OCI-LY3 (cell line): ENCODE measurements at regions not wholly inside any gene's neighbourhood (a gene's known extent, or its start where the extent isn't known, plus 50 kb on each side); places are given as distances from the start of the nearest gene placed in this dataset.

ENCODE experiments used
- H2AFZ ChIP-seq: fragments of 200-600, 300-600 bp; shearing (Covaris generic); 2 replicates; pipeline ENCODE4 v1.6.0; 2014; ENCODE audit warnings: antibody characterized with exemption, low read depth, low read length
- H3K27ac ChIP-seq: fragments of 200-600, 300-600 bp; sonication (generic); 2 replicates; pipeline ENCODE4 v1.5.1; 2014; ENCODE audit warnings: mild to moderate bottlenecking, low read length, moderate library complexity, mixed read lengths
- H3K27me3 ChIP-seq: fragments of 200-600, 300-600 bp; sonication (generic); 2 replicates; pipeline ENCODE4 v1.6.1; 2014; ENCODE audit warnings: low read depth, low read length, mixed read lengths
- H3K36me3 ChIP-seq: fragments of 200-600, 300-600 bp; sonication (generic); replicated peaks from 2 replicates; pipeline ENCODE3; 2014; ENCODE audit warnings: low read depth, low read length, mixed read lengths
- H3K4me1 ChIP-seq: fragments of 300-600, 200-600 bp; sonication (generic); 2 replicates; pipeline ENCODE4 v1.6.1; 2014; ENCODE audit warnings: low read length, mixed read lengths
- H3K4me2 ChIP-seq: fragments of 200-600, 300-600 bp; sonication (generic); 2 replicates; pipeline ENCODE4 v1.6.1; 2014; ENCODE audit warnings: low read length, mixed read lengths
- H3K4me3 ChIP-seq: fragments of 300-600, 200-600 bp; sonication (generic); 2 replicates; pipeline ENCODE4 v1.5.1; 2014; ENCODE audit warnings: antibody characterized with exemption, mild to moderate bottlenecking, low read length, moderate library complexity
- H3K79me2 ChIP-seq: fragments of 300-600, 200-600 bp; shearing (Covaris generic); 2 replicates; pipeline ENCODE4 v1.6.1; 2014; ENCODE audit warnings: mild to moderate bottlenecking, low read length, mixed read lengths
- H3K9ac ChIP-seq: fragments of 300-600, 200-600 bp; shearing (Covaris generic); 2 replicates; pipeline ENCODE4 v1.6.0; 2014; ENCODE audit warnings: mild to moderate bottlenecking, low read length, moderate library complexity
- H3K9me3 ChIP-seq: fragments of 200-600, 300-600 bp; shearing (Covaris generic); 2 replicates; pipeline ENCODE4 v1.6.1; 2014; ENCODE audit warnings: low read length, mixed read lengths; ENCODE audit not compliant: insufficient read depth
- H4K20me1 ChIP-seq: fragments of 200-600, 300-600 bp; sonication (generic); 2 replicates; pipeline ENCODE4 v1.6.1; 2016; ENCODE audit warnings: low read length, mixed read lengths; ENCODE audit not compliant: insufficient read depth
- EZH2phosphoT487 ChIP-seq: fragments of 200-600 bp; shearing (Covaris generic); IDR thresholded peaks from 2 replicates; pipeline ENCODE4 v1.6.1; 2018; ENCODE audit warnings: antibody characterized with exemption, mixed run types, low read depth
- TF ChIP-seq, protein P1 (sequence below): fragments of 200-600, 300-600 bp; sonication (generic); IDR thresholded peaks from 2 replicates; pipeline ENCODE4 v1.5.1; 2014; ENCODE audit warnings: antibody characterized with exemption, low read length, low read depth

DNA sequence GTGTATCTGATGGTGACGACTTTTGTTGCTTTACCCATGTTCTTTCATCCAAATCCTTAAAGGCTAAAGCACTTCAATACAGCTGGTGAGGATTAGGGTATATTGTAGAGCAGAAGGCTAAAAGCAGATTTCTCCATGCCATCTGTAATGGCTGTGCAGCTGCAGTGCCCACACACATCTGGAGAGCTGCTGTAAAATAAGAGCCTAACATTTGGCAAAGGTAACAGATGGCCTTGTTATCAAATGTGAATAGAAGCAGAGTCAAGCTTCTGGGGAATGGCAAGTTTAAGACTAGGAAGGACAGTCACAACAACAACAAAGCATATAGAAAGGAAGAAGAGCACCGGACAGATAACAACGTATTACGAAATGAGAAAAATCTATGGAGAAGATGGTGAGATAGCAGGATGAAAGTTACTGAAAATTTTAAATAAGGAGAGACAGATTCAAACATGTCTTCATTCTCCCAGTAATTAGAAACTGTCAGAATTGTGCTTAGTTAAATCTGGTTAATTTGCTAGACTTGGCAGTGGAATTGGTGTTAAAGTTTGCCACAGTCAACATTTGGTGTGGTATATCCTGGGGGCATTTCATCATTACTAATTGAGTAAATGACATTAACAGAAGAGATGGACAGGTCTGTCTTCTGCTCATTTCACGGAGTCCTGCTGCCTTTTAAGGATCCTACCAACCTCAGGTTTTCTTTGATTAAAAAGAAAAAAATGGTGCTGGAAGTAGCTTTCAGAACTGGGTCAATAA, 1093.2 kb downstream of the ADGRL2 start:
- H3K27ac ChIP-seq: no peak overlapping the region
- no peaks in the 10 kb centered on the region for H3K79me2 ChIP-seq
- H3K4me2 ChIP-seq: no peak overlapping the region
- H3K4me1 ChIP-seq: no peaks in the 10 kb centered on the region
- H3K4me3 ChIP-seq: no peak overlapping the region
- no peaks in the 10 kb centered on the region for H3K27me3 ChIP-seq
- no peaks in the 10 kb centered on the region for H3K36me3 ChIP-seq
- H2AFZ ChIP-seq: no peak overlapping the region
- H3K9me3 ChIP-seq: no peaks in the 10 kb centered on the region
- no peak overlapping the region for H3K9ac ChIP-seq
- no peak for TF ChIP-seq EZH2phosphoT487
- TF ChIP-seq, protein P1, sequence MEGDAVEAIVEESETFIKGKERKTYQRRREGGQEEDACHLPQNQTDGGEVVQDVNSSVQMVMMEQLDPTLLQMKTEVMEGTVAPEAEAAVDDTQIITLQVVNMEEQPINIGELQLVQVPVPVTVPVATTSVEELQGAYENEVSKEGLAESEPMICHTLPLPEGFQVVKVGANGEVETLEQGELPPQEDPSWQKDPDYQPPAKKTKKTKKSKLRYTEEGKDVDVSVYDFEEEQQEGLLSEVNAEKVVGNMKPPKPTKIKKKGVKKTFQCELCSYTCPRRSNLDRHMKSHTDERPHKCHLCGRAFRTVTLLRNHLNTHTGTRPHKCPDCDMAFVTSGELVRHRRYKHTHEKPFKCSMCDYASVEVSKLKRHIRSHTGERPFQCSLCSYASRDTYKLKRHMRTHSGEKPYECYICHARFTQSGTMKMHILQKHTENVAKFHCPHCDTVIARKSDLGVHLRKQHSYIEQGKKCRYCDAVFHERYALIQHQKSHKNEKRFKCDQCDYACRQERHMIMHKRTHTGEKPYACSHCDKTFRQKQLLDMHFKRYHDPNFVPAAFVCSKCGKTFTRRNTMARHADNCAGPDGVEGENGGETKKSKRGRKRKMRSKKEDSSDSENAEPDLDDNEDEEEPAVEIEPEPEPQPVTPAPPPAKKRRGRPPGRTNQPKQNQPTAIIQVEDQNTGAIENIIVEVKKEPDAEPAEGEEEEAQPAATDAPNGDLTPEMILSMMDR: no peak
- H4K20me1 ChIP-seq: no peaks in the 10 kb centered on the region

DNA sequence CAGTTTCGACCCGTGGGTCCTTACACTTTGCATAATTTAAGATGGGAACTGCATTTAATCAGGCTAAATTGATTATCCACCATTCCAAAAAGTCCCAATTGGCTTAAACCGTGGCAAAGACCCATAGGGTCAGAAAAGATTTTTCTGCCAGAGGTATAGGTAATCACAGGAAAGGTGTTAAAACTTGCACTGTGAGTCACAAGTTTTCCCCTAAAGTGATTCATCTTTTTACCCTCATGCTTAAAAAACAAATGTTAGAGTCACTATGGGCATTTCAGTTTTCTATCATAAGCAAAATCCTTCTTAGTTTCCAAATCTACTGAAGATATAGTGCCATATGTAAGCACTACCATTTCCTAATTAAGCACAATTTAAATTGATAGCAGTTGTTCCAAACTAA, 1079.8 kb downstream of the ADGRL2 start:
- Histone ChIP-seq H3K4me3 (no peak overlapping the region), H3K4me2 (no peak overlapping the region), H3K9ac (no peak overlapping the region), H4K20me1 (no peaks in the 10 kb centered on the region), H3K27me3 (no peaks in the 10 kb centered on the region), H3K79me2 (no peaks in the 10 kb centered on the region), H3K27ac (no peak overlapping the region), H3K9me3 (no peaks in the 10 kb centered on the region), H3K36me3 (no peaks in the 10 kb centered on the region), H2AFZ (no peak overlapping the region), H3K4me1 (no peaks in the 10 kb centered on the region)
- no peak for TF ChIP-seq EZH2phosphoT487
- TF ChIP-seq, protein P1: no peak

DNA sequence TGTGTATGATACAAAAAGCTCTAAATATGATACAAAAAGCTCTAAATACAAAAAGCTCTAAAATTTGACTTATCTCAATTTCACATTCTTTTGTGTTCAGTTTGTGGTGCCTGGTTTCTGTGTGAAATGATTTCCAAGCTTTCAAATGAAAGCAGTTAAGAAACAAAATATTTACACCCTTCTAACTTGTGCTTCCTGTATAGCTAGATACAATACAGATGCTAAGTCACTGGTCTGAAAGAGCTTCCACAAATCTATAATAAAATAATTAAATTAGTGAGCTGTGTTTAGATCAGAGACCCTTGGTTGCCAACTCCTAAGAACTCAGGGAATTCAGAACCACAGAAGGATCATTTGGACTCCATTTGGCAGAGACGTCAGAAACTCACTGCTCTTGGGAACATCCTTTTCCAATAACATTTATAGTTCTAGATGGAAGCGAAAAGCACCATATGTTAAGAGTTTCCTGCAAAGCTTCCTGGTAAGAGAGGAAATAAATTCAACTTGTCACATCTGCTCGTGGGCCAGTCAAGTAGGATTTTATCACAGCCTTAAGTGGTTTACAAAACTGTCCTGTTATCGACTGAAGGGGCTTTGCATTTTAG, 1079.1 kb downstream of the ADGRL2 start:
- Histone ChIP-seq H3K9ac (no peak overlapping the region), H3K27ac (no peak overlapping the region), H3K4me2 (no peak overlapping the region), H3K79me2 (no peaks in the 10 kb centered on the region), H3K4me1 (no peaks in the 10 kb centered on the region), H3K9me3 (no peaks in the 10 kb centered on the region), H4K20me1 (no peaks in the 10 kb centered on the region), H3K27me3 (no peaks in the 10 kb centered on the region), H3K36me3 (no peaks in the 10 kb centered on the region), H3K4me3 (no peak overlapping the region), H2AFZ (no peak overlapping the region)
- TF ChIP-seq, protein P1: no peak
- no peak for TF ChIP-seq EZH2phosphoT487

DNA sequence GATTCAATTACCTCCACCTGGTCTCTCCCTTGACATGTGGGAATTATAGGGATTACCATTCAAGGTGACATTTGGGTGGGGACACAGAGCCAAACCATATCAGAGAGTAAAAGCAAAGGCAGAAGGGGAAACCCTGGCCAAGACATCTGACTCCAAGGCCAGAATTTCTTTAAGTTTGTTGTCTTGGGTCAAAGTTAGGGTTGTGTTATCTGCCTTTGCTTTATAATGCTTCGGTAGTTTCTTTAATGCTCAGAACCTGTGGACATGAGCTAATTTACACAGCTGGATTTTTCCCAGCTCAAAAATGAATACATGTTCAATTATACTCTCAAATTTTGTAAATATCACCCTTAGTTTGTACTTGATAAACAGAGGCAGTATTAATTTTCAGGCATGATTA, 1074.4 kb downstream of the ADGRL2 start:
- Histone ChIP-seq H3K9ac (no peak overlapping the region), H3K4me2 (no peak overlapping the region)

More for the DNA sequence above, 1074.4 kb downstream of the ADGRL2 start:
- no peaks in the 10 kb centered on the region for H4K20me1 ChIP-seq
- H3K4me1 ChIP-seq: no peaks in the 10 kb centered on the region
- H3K36me3 ChIP-seq: no peaks in the 10 kb centered on the region
- TF ChIP-seq, protein P1: no peak
- TF ChIP-seq EZH2phosphoT487: no peak
- no peak overlapping the region for H3K4me3 ChIP-seq
- H3K9me3 ChIP-seq: no peaks in the 10 kb centered on the region
- no peaks in the 10 kb centered on the region for H3K79me2 ChIP-seq
- H2AFZ ChIP-seq: no peak overlapping the region
- H3K27ac ChIP-seq: no peak overlapping the region
- H3K27me3 ChIP-seq: no peaks in the 10 kb centered on the region
